ENCODE measurements at regions not wholly inside any gene's neighbourhood (a gene's known extent, or its start where the extent isn't known, plus 50 kb on each side); places are given as distances from the start of the nearest gene placed in this dataset.

GRCh38 chr6:85193339-85193738 lies 256.5 kb upstream of the NT5E start:
- DNase-seq (ENCODE audit: low spot score): no peak

- DNase-seq (ENCODE audit: low spot score): no peak
Measured at GRCh38 chr6:85192596-85192995, 257.3 kb upstream of the NT5E start.

- no peak for DNase-seq (ENCODE audit: low spot score)
Measured at GRCh38 chr6:85192186-85192585, 257.7 kb upstream of the NT5E start.

GRCh38 chr6:85191656-85192055 lies 258.2 kb upstream of the NT5E start:
- no peak for DNase-seq (ENCODE audit: low spot score)

GRCh38 chr6:85186546-85187175 lies 263.2 kb upstream of the NT5E start:
- no peak for DNase-seq (ENCODE audit: low spot score)

GRCh38 chr6:85185977-85186376 lies 263.9 kb upstream of the NT5E start:
- no peak for DNase-seq (ENCODE audit: low spot score)

- DNase-seq (ENCODE audit: low spot score): no peak
Measured at GRCh38 chr6:85183841-85184240, 266.0 kb upstream of the NT5E start.

- no peak for DNase-seq (ENCODE audit: low spot score)
Measured at GRCh38 chr6:85172705-85173104, 277.2 kb upstream of the NT5E start.

- DNase-seq (ENCODE audit: low spot score): no peak
Measured at GRCh38 chr6:85172161-85172560, 277.7 kb upstream of the NT5E start.

- DNase-seq (ENCODE audit: low spot score): no peak
Measured at GRCh38 chr6:85169189-85169588, 280.7 kb upstream of the NT5E start.

- no peak for DNase-seq (ENCODE audit: low spot score)
Measured at GRCh38 chr6:85168146-85168545, 281.7 kb upstream of the NT5E start.

- no peak for DNase-seq (ENCODE audit: low spot score)
Measured at GRCh38 chr6:85166114-85166741, 283.7 kb upstream of the NT5E start.

- DNase-seq (ENCODE audit: low spot score): no peak
Measured at GRCh38 chr6:85163156-85164080, 286.5 kb upstream of the NT5E start.

GRCh38 chr6:85157311-85157710 lies 292.6 kb upstream of the NT5E start:
- no peak for DNase-seq (ENCODE audit: low spot score)

- DNase-seq (ENCODE audit: low spot score): no peak
Measured at GRCh38 chr6:85143676-85144075, 306.2 kb upstream of the NT5E start.

GRCh38 chr6:85137865-85138264 lies 312.0 kb upstream of the NT5E start:
- DNase-seq (ENCODE audit: low spot score): no peak

GRCh38 chr6:85136310-85136709 lies 313.6 kb upstream of the NT5E start:
- no peak for DNase-seq (ENCODE audit: low spot score)

- DNase-seq (ENCODE audit: low spot score): no peak
Measured at GRCh38 chr6:85135376-85136094, 314.3 kb upstream of the NT5E start.

- DNase-seq (ENCODE audit: low spot score): no peak
Measured at GRCh38 chr6:85134172-85134571, 315.7 kb upstream of the NT5E start.

GRCh38 chr6:85132091-85132490 lies 317.8 kb upstream of the NT5E start:
- no peak for DNase-seq (ENCODE audit: low spot score)

- DNase-seq (ENCODE audit: low spot score): no peak
Measured at GRCh38 chr6:85130743-85131142, 319.1 kb upstream of the NT5E start.

- DNase-seq (ENCODE audit: low spot score): no peak
Measured at GRCh38 chr6:85129881-85130280, 320.0 kb upstream of the NT5E start.
